ENCODE measurements at regions not wholly inside any gene's neighbourhood (a gene's known extent, or its start where the extent isn't known, plus 50 kb on each side); places are given as distances from the start of the nearest gene placed in this dataset.

DNA sequence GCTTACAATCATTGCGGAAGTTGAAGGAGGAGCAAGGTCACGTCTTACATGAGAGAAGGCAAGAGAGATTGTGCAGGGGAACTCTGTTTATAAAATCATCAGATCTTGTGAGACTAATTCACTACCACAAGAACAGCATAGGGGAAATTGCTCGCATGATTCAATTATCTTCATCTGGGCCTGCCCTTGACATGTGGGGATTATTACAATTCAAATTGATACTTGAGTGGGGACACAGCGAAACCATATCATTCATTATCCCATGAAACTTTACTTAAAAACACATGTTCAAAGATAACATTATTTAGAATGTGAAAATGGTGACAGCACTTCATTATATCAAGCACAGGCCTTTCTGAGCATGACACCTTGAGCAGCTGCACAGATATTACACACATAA is 1087.8 kb downstream of the C4orf33 start:
- Histone ChIP-seq H3K36me3 (ENCODE audit: control insufficient read depth in 2 of 2, insufficient read depth in 1 of 2, low read length in 2 of 2) (no peaks in the 10 kb centered on the region), H3K4me3 (ENCODE audit: low read depth, low read length) (no peak overlapping the region), H3K27ac (ENCODE audit: extremely low read depth, low read depth, low read length) (no peak overlapping the region), H3K9me3 (ENCODE audit: control insufficient read depth, insufficient read depth, low read depth, low read length) (no peaks in the 10 kb centered on the region), H3K4me1 (ENCODE audit: control insufficient read depth, insufficient read depth, low read length) (no peaks in the 10 kb centered on the region)
- ChIA-PET POLR2A (no interaction called here), CTCF (no interaction called here)
- TF ChIP-seq, protein P1, sequence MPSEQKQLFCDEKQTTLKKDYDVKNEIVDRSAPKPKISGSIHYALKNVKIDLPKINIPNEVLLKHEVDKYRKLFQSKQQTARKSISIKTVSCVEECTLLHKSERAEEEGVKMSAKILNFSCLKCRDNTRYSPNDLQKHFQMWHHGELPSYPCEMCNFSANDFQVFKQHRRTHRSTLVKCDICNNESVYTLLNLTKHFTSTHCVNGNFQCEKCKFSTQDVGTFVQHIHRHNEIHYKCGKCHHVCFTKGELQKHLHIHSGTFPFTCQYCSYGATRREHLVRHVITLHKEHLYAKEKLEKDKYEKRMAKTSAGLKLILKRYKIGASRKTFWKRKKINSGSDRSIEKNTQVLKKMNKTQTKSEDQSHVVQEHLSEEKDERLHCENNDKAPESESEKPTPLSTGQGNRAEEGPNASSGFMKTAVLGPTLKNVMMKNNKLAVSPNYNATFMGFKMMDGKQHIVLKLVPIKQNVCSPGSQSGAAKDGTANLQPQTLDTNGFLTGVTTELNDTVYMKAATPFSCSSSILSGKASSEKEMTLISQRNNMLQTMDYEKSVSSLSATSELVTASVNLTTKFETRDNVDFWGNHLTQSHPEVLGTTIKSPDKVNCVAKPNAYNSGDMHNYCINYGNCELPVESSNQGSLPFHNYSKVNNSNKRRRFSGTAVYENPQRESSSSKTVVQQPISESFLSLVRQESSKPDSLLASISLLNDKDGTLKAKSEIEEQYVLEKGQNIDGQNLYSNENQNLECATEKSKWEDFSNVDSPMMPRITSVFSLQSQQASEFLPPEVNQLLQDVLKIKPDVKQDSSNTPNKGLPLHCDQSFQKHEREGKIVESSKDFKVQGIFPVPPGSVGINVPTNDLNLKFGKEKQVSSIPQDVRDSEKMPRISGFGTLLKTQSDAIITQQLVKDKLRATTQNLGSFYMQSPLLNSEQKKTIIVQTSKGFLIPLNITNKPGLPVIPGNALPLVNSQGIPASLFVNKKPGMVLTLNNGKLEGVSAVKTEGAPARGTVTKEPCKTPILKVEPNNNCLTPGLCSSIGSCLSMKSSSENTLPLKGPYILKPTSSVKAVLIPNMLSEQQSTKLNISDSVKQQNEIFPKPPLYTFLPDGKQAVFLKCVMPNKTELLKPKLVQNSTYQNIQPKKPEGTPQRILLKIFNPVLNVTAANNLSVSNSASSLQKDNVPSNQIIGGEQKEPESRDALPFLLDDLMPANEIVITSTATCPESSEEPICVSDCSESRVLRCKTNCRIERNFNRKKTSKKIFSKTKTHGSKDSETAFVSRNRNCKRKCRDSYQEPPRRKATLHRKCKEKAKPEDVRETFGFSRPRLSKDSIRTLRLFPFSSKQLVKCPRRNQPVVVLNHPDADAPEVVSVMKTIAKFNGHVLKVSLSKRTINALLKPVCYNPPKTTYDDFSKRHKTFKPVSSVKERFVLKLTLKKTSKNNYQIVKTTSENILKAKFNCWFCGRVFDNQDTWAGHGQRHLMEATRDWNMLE (tag by site-specific recombination; conservative IDR thresholded peaks at IDR 0.05; ENCODE audit: low read depth) = no peak
- TF ChIP-seq, protein P2, sequence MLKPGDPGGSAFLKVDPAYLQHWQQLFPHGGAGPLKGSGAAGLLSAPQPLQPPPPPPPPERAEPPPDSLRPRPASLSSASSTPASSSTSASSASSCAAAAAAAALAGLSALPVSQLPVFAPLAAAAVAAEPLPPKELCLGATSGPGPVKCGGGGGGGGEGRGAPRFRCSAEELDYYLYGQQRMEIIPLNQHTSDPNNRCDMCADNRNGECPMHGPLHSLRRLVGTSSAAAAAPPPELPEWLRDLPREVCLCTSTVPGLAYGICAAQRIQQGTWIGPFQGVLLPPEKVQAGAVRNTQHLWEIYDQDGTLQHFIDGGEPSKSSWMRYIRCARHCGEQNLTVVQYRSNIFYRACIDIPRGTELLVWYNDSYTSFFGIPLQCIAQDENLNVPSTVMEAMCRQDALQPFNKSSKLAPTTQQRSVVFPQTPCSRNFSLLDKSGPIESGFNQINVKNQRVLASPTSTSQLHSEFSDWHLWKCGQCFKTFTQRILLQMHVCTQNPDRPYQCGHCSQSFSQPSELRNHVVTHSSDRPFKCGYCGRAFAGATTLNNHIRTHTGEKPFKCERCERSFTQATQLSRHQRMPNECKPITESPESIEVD (tag by site-specific recombination; IDR thresholded peaks at IDR 0.05) = no peak
- TF ChIP-seq ZNF747 (tag by site-specific recombination; IDR thresholded peaks at IDR 0.05) = no peak

DNA sequence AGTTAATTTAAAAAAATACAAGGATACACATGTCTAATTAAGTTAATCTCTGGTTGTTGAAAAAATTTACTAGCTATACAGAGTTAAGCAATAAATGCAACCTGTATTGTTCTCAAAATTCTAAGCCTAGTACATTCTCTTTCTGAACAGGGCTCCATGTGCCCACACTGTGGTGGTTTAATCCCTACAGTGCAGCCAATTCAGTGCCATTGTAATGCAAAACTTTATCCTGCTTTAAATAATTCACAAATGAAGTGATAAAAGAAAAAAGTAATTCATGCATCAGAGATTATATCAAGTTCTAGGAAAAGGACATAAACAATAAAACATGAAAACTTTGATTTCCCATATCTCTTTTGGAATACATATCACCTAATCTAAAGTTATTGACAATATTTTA is 1089.2 kb downstream of the C4orf33 start:
- ChIA-PET POLR2A (no interaction called here), CTCF (no interaction called here)
- H3K36me3 ChIP-seq (ENCODE audit: control insufficient read depth in 2 of 2, insufficient read depth in 1 of 2, low read length in 2 of 2) = no peaks in the 10 kb centered on the region
- no peak overlapping the region for H3K27ac ChIP-seq (ENCODE audit: extremely low read depth, low read depth, low read length)
- H3K9me3 ChIP-seq (ENCODE audit: control insufficient read depth, insufficient read depth, low read depth, low read length) = no peaks in the 10 kb centered on the region
- TF ChIP-seq ZNF621 (tag by site-specific recombination; IDR thresholded peaks at IDR 0.05) (no peak), ZNF830 (tag by site-specific recombination; IDR thresholded peaks at IDR 0.05; ENCODE audit: low read depth) (no peak)
- no peak overlapping the region for H3K4me3 ChIP-seq (ENCODE audit: low read depth, low read length)
- H3K4me1 ChIP-seq (ENCODE audit: control insufficient read depth, insufficient read depth, low read length) = no peaks in the 10 kb centered on the region

DNA sequence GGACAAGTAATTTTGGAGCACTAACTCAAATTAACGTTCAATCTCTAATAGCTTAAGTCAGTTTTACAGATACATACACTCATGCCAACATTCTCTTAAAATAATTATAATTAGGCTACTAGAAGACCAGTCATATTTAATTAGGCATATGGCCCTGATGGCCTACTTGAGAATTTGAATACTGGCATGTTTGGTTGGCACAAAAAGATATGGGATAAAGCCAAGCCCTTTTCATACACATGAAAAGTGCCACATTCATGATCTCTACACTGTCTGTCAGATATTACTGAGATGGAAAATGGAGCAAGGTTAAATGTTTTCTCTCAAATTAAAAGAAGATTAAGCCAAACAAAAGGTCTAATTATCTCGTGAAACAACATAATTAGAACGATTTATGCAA is 1091.0 kb downstream of the C4orf33 start:
- no peak overlapping the region for H3K4me3 ChIP-seq (ENCODE audit: low read depth, low read length)
- no peak overlapping the region for H3K27ac ChIP-seq (ENCODE audit: extremely low read depth, low read depth, low read length)
- CTCF ChIA-PET = no interaction called here
- no peaks in the 10 kb centered on the region for H3K9me3 ChIP-seq (ENCODE audit: control insufficient read depth, insufficient read depth, low read depth, low read length)
- H3K36me3 ChIP-seq (ENCODE audit: control insufficient read depth in 2 of 2, insufficient read depth in 1 of 2, low read length in 2 of 2) = no peaks in the 10 kb centered on the region
- no peak for TF ChIP-seq ZNF211 (tag by site-specific recombination; IDR thresholded peaks at IDR 0.05; ENCODE audit: low read depth)
- POLR2A ChIA-PET = no interaction called here
- H3K4me1 ChIP-seq (ENCODE audit: control insufficient read depth, insufficient read depth, low read length) = no peaks in the 10 kb centered on the region

DNA sequence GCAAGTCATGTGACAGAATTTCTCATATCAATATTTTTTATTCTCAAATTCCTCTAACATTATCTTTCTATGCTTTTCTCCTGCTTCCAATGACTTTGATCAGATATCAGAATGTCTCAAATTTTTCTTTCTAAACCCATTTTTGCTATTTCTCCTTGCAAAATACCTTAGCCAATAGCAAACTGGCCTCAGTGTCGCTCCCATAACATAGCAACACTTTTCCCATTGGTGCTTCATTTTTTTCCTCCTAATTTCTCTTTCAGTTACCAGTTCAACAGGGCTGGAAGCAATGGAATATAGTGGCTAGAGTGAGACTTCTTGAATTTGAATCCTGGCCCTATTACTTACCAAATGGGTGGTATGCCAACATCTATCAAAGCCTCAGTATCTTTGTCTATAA is 1091.6 kb downstream of the C4orf33 start:
- Histone ChIP-seq H3K4me3 (ENCODE audit: low read depth, low read length) (no peak overlapping the region), H3K4me1 (ENCODE audit: control insufficient read depth, insufficient read depth, low read length) (no peaks in the 10 kb centered on the region), H3K36me3 (ENCODE audit: control insufficient read depth in 2 of 2, insufficient read depth in 1 of 2, low read length in 2 of 2) (no peaks in the 10 kb centered on the region), H3K27ac (ENCODE audit: extremely low read depth, low read depth, low read length) (no peak overlapping the region), H3K9me3 (ENCODE audit: control insufficient read depth, insufficient read depth, low read depth, low read length) (no peaks in the 10 kb centered on the region)
- TF ChIP-seq ZNF791 (tag by site-specific recombination; IDR thresholded peaks at IDR 0.05) (no peak), ZNF394 (tag by site-specific recombination; IDR thresholded peaks at IDR 0.05; ENCODE audit: borderline replicate concordance) (no peak), ZNF549 (tag by site-specific recombination; IDR thresholded peaks at IDR 0.05) (no peak), SP7 (tag by site-specific recombination; IDR thresholded peaks at IDR 0.05) (no peak)
- POLR2A ChIA-PET = no interaction called here
- CTCF ChIA-PET = interaction anchor here (0.6 kb wide), 1 partner anchor 1996 kb away, joined by 3 read pairs; no protein-coding TSS in a partner anchor

Data from HEK293 (cell line).